GM19438 (cell line): ENCODE measurements at regions not wholly inside any gene's neighbourhood (a gene's known extent, or its start where the extent isn't known, plus 50 kb on each side); places are given as distances from the start of the nearest gene placed in this dataset.

Experiments
- ATAC-seq: cut with Tn5 transposase; IDR thresholded peaks from one replicate; pipeline ENCODE4 v1.9.1; 2021; ENCODE audit warnings: low read depth; ENCODE audit not compliant: unreplicated experiment

- no peak for ATAC-seq
Measured at GRCh38 chr6:2542101-2542857, 208.4 kb downstream of the MYLK4 start.

DNA sequence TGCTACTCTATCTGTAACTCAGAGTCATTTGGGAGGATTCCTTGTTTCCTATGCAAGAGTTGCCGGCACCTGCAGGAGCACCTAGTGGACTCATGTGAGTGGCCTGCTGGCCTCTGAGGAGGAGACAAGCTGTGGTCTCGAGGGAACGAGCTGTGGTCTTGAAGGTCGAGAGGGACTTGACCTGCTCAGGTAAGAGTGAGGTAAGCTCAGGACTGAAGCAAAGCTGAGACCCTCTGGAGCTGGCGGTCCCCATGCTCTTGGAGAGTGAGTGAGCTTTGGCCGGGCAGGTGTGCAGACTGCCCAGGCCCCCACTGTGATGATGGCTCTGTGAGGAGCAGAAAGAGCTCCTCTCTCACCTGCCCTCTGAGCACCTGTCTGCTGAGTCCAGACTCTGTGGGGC lies 214.3 kb downstream of the MYLK4 start:
- no peak for ATAC-seq

- ATAC-seq: no peak
Measured at GRCh38 chr6:2535506-2535905, 215.2 kb downstream of the MYLK4 start.

DNA sequence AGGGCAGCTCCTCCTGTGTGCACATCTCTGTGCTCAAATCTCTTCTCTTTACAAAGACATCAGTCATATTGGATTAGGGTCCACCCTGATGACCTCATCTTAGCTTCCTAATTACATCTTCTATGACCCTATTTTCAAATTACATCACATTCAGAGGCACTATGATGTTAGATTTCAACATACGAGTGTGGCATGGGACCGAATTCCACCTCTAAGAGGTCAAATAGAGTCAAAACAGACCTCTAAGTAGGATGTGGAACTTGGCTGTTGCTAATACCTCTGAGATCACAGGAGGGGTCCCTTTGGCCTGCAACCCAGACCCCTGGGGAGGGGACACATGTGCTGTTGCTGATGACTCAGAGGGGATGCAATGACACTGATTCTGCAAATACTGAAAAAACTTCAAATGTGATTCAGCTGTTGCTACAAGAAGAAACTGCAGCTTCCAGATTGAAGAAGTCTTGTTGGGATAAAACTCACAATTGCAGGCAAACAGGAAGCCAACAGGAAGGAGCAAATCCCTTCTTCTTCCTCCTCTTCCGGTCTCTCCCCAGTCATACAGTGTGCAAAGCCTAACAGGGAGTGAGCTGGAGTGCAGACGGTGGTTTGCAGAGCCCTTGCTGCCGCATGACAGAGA lies 216.2 kb downstream of the MYLK4 start:
- ATAC-seq: no peak

DNA sequence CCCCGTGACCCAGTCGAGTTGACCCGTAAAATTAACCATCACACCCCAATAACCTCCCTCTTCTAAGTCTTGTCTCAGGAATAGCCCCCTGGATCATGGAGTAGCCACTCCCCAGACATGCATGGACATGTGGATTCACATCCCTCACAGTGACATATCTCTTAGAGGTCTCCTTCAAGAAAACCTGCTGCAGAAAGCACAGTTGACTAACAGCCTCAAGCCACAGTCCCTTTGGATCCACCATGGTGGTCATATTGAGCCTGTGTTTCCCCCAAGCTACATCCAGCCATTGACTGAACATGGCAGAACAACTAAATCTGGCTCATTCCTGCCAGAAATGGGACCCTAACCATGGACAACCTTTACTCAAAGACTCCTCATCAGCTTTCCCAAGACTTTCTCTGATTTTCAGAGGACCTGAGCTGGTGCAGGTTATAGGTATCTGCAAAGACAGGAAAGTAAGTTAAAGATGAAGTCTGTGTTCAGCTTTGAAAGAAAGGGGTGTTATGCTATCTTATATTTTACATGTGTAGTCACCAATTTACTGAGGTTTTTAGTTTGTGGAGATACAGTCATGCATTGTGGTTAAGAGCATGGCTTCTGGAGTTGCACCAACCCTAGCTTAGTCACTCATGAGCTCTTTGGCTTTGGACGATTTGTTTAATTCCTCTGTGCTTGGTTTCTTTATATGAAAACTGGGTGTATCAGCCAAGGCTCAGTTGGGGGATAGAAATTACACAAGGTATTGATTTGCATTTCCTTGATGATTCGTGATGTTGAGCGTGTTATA lies 219.1 kb downstream of the MYLK4 start:
- ATAC-seq: no peak

DNA sequence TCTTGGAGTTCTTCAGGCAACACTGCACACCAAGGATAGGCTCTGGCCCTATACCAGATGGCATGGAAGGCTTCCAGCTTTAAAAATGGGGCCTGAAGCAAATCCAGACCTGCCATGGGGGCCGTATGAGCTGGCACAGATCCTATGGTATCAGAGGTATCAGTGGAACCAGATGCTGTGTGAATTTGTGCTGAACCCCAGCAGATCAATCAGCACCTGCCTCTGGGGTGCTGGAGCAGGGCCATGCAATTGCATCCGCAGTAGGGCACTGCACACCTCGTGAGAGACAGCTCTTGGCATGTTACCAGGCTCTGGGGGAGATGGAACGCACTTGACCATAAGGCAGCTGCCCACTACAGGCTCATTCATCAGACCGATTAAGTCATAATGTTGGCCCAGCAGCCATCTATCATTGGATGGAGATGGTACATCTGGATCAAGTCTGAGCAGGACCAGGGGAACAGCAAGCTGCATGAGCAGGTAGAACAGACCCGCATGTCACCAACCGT lies 221.5 kb downstream of the MYLK4 start:
- ATAC-seq: no peak

- no peak for ATAC-seq
Measured at GRCh38 chr6:2528156-2528555, 222.6 kb downstream of the MYLK4 start.

DNA sequence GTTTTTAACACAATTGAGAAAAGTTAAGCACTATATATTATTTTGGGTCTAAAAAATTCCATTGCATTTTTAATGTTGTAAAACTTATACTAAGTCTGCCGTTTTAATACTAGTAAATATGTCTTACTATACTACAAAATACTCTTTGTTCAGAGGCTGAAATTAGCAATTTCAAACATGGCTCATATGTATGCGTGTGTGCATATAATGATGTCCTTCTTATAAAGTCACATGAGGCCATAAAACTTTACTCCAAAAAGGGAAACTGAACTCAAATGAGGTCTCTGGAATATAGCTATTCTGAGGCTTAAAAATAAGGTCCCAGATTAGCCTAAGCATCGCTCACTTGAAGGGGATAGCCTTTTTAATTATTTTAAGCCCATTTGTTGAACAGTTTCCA lies 224.0 kb downstream of the MYLK4 start:
- ATAC-seq: no peak

DNA sequence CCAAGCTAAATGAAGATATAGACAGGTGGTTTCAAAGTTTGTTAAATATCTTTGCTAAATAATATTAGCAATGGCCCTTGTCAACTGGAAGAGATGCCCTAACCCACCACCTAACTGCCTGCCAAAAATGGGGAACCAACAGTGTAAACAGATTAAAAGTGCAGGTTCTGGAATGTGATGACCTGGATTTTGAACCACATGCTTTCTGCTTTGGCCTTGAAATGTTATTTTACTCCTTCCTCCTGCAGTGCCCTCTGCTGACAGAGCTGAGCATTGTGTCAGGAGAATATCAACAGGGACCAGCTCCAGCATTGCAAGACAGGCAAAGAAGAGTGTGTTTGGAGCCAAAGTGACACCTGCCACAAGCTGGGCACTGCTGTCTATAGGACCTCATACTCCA lies 226.6 kb downstream of the MYLK4 start:
- no peak for ATAC-seq

DNA sequence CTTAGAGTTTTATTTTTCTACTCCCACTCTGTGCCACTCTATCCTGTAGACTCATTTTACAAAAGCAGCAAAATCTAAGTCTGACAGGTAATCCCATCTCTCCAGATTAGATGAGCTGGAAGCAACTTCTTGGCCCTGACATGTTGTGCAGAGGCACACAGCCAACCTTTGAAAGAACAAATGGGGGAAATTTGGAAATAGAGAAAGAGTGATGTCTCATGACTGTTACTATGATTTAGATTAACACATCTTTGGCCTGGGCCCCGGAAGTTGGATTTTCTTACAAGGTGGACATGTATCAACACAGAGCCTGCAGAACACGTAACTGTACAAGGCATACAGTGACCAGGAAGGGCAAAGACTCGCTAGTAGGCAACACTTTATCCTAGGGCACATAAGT lies 227.7 kb downstream of the MYLK4 start:
- no peak for ATAC-seq

GRCh38 chr6:2522521-2522920 lies 228.2 kb downstream of the MYLK4 start:
- ATAC-seq: no peak

GRCh38 chr6:2517855-2518473 lies 232.8 kb downstream of the MYLK4 start:
- ATAC-seq: no peak

GRCh38 chr6:2517401-2517800 lies 233.3 kb downstream of the MYLK4 start:
- ATAC-seq: no peak

DNA sequence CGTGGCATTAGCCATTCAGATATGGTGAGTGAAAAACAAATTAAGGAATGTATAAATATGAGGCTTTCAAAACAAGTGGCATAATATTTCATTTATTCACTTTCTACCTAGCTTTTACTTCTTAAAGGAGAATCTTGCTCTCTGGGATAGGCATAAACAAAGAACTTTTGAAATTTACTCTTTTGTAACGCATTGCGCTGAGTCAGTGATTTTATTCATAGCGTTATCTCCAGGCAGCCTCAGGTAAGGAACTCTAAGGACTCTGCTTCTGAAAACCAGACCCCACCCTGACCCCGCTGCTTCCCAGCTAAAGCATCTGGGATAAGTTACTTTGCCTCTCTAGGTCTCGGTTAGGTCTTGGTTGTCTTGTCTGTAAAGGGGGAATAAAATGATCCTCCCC lies 234.7 kb downstream of the MYLK4 start:
- ATAC-seq: no peak

DNA sequence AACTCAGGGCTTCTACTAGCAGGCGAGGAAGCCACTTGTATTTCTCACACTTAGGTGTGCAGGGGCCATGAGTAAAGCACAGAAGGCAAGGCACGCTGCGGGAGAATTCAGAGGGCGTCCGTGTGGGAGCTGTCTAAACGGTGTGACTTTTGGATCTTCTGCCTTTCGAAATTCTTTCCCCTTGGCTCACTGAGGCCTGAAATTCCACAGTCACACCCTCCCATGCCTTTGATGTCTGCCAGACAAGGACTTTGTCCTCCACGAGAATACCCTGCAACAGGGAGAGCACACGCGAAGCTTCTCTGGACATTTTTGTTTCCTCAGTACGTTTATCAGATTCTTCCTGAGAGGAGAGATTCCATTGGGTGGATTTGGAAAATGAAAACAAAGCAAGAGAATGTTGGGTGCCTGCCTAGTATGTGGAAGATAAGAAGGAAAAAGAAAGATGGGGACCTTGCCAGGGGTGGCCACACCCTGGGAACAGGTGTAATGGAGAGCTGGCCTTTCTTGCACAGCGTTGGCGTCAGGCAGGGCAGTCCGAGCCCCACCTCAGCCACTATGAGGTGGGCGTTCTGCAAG lies 235.7 kb downstream of the MYLK4 start:
- no peak for ATAC-seq

GRCh38 chr6:2512802-2513201 lies 237.9 kb downstream of the MYLK4 start:
- no peak for ATAC-seq

- no peak for ATAC-seq
Measured at GRCh38 chr6:2510316-2510715, 240.4 kb downstream of the MYLK4 start.

DNA sequence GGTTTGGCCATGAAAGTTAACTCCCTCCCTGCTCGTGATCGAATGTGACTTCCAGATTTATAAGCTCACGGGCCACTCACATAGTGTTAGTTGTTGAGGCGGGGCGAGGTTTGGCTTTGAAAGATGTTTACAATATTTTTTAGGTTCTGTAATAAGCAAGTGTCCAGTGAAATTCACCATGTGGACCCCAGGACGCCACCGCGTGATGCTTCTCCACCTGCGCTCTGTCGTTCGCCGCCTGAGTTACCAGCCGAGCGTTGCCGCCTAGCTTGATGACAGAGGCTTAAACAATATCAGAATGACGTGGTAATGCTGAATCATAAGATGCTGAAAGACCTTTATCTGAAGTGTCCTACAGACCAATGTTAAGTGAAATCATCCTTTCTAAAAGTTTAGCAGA lies 241.0 kb downstream of the MYLK4 start:
- no peak for ATAC-seq

DNA sequence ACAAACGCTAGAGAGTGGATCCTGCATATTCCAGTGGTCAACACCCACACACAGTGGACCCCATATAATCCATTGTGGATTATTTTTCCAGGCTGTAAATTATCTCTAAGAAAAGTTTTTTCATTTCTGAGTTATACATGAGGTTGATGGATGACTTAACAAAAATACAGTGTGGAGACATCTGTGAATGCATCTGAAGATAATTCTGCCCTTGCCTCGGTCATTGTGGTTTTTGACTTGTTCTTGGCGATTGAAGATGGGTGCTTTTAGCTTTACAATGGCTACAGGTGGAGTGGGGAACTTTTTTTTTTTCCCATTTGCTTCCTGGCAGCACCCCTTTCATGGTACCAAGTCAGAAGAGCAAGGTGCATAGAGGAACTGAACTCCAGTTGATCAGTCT lies 242.7 kb downstream of the MYLK4 start:
- no peak for ATAC-seq

- ATAC-seq: no peak
Measured at GRCh38 chr6:2507521-2508037, 243.1 kb downstream of the MYLK4 start.
